GM10248 (cell line): ENCODE measurements at regions not wholly inside any gene's neighbourhood (a gene's known extent, or its start where the extent isn't known, plus 50 kb on each side); places are given as distances from the start of the nearest gene placed in this dataset.

ENCODE experiments used
- CTCF ChIA-PET: fragments of 300-600 bp; sonication (Branson Sonifier 250); formaldehyde crosslinking; extraction: SDS; loops from one replicate; lab custom pipeline; 2021; ENCODE audit warnings: antibody characterized with exemption; lab: Yijun Ruan, JAX
- POLR2A ChIA-PET: fragments of 350-650 bp; sonication (Branson Sonifier 250); formaldehyde crosslinking; extraction: SDS; loops from one replicate; lab custom pipeline; 2020; ENCODE audit warnings: antibody characterized with exemption; lab: Yijun Ruan, JAX
- DNase-seq: peaks from one replicate; pipeline ENCODE4 v3.0.0; 2012; ENCODE audit errors: extremely low spot score
- TF ChIP-seq, protein P1 (sequence below): IDR thresholded peaks from 2 replicates; pipeline ENCODE4 v1.5.1; 2012; ENCODE audit warnings: mild to moderate bottlenecking, low read depth; ENCODE audit errors: extremely low read depth, missing control alignments, control extremely low read depth

DNA sequence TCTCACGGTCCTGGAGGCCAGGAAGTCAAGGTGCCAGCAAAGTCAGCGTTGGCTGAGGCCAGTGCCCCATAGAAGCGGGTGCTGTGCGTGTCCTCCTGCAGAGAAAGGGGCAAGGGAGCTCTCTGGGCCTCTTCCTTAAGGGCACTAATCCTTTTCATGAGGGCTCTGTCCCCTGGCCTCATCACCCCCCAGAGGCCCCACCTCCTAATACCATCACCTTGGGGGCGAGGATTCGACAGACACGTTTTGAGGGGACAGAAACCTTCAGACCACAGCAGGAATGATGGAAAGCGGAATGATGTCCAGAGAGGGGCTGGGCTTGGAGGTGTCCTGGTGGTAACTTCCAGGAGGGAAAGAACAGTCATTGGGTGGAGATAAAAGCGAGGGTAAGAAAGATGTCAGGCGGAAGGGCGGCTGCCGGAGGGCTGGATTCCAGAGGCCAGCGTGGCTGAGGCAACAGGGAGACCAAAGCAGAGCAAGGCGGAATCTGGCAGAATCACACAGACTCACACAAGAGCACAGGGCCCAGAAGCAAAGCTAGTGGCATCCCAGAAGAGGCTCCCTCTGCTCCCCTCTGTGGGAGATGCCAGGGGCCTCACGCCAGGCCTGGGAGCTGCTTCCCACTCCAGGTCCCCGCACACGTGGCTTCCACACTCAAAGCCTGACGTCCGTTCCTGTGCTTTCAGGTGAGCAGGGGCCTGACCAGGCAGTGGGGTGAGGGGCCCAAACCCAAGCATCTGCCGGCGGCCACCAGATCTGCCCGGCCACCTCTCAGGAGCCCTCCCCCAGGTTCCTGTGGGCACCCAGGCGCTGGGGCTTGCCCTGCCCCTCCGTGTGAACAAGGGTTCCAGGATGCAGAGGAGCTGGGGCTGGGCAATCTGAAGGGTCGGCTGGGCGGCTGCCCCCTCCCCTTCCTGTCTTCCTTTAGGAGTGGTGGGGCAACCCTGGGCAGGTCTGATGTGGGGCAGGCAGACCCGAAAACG, 784.5 kb downstream of the BRD1 start:
- ChIA-PET POLR2A (no interaction called here), CTCF (no interaction called here)
- TF ChIP-seq, protein P1, sequence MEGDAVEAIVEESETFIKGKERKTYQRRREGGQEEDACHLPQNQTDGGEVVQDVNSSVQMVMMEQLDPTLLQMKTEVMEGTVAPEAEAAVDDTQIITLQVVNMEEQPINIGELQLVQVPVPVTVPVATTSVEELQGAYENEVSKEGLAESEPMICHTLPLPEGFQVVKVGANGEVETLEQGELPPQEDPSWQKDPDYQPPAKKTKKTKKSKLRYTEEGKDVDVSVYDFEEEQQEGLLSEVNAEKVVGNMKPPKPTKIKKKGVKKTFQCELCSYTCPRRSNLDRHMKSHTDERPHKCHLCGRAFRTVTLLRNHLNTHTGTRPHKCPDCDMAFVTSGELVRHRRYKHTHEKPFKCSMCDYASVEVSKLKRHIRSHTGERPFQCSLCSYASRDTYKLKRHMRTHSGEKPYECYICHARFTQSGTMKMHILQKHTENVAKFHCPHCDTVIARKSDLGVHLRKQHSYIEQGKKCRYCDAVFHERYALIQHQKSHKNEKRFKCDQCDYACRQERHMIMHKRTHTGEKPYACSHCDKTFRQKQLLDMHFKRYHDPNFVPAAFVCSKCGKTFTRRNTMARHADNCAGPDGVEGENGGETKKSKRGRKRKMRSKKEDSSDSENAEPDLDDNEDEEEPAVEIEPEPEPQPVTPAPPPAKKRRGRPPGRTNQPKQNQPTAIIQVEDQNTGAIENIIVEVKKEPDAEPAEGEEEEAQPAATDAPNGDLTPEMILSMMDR = no peak
- no peak for DNase-seq

DNA sequence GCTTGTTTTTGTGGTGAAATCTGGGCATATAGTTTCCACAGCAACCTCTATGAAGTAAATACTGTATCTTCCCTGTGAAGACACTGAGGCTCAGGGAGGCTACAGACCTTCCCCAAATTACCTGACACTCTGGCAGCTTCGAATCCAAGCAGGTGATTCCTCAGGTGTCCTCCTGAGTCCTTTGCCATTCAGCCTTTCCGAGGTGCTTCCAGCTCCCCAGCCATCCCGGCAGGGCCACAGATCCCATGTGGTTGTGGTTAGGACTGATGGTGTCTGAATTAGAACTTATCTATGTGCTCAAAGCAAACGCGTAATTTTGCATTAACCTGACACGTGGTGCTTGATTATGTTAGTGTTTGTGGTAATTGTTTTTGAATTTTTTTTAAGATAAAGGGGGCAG, 785.6 kb downstream of the BRD1 start:
- DNase-seq = no peak
- TF ChIP-seq, protein P1 = no peak
- ChIA-PET POLR2A (no interaction called here), CTCF (no interaction called here)

DNA sequence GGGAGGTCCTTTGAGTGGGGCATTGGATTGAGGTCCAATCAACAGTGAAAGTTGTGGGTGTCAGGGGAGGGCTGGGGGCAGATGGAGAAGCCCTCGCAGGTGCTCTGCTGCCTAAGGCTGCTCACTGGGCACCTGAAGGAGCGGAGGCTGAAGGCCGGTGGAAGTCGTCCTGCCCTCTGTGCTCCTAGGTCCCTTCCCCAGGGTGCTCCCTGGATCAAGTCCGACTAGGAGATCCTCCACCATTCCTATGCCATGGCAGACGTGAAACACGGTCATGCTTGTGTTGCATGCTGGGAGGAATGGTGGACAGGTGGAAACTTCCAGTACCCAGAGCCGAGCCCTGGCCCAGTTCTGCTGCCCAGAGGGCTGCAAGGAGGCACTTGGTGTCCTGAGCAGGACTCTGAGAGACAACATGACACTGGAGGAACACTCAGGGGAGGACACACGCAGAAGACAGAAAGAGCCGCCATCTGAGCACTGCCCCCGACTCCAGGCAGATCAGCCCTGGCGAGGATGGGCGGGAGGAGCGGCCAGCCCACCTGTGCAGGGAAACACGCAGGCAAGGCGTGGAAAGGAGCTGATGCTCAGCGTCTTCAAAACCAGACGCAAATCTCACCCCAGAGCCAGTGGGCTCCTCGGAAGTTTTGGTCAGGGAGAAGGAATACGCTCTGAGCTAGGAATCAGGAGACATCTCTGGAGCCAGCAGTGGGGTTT, 786.8 kb downstream of the BRD1 start:
- TF ChIP-seq, protein P1 = no peak
- ChIA-PET CTCF (no interaction called here), POLR2A (no interaction called here)
- no peak for DNase-seq

DNA sequence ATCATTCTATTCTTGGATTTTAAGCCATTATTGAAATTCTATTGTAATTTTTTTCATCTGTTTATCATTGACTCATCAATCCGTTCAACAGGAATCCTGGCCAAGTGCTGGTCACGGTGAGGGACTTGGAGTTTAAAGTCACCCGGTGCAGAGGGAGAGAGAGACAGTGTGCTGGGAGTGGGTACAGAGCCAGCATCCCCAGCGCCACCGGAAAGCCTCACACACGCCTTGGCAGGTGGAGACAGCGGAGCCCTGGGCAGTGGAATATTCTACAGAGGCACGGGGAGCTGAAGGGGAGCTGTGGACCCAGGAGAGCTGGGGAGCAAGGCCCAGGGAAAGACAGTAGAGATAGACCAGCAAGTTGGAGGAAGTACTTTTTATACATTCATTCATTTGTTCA, 787.6 kb downstream of the BRD1 start:
- POLR2A ChIA-PET = no interaction called here
- DNase-seq = no peak
- TF ChIP-seq, protein P1 = no peak
- CTCF ChIA-PET = no interaction called here

DNA sequence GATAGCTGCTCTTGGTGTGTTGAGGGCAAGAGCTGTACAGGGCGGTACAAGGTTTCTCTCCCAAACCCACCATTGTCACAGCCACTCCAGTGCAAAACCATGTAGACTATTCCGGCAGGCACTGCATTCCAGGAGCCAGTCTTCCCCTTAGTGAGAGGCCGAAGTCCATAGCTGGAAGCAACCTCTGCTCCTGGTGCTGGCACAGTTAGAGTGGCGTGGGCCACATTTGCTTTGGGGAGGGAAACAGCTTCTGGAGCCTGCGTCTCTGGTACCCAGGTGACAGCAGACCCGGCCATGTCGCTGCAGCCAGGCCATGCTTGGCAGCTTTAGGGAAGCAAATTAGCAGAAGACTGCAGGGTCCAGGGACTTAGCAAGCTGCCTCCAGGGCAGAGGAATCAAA, 788.0 kb downstream of the BRD1 start:
- TF ChIP-seq, protein P1 = no peak
- ChIA-PET POLR2A (no interaction called here), CTCF (no interaction called here)
- DNase-seq = no peak

DNA sequence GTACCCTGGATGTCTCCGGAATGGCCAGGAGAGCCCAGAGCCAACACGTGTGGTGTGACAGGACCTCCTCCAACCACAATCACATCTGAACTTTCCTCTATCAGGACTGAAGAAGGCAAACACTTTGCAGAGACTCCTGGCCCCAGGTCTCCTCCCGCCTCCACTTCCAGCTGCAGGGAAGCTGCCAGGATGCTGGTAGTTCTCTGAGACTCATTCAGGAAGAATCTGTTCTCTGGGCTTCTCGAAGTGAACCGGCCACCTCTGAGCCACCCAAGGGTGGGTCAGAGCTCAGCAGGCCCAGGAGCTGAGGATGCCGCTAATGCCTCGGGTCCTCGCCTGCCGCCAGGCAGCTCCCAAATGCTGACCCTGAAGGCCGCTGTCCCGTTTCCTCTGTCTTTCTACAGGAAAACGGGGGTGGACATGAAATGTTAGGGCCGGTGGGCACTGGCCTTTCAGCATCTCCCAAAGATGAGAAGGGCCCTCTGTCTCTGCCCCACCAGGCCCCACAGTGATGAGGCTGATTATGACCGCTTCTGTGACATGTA, 789.9 kb downstream of the BRD1 start:
- POLR2A ChIA-PET = no interaction called here
- CTCF ChIA-PET = no interaction called here

More for the DNA sequence above, 789.9 kb downstream of the BRD1 start:
- TF ChIP-seq, protein P1 = no peak
- DNase-seq = no peak
